Sigmoid colon (tissue), 6 donors: ENCODE measurements at regions not wholly inside any gene's neighbourhood (a gene's known extent, or its start where the extent isn't known, plus 50 kb on each side); places are given as distances from the start of the nearest gene placed in this dataset.

Experiments
- DNase-seq: peaks from one replicate; pipeline ENCODE4 v3.0.0-alpha.2; 2019
- H3K27ac ChIP-seq, 4 donors: fragments of 200-600 bp; sonication (generic); one replicate each; pipeline ENCODE4 v1.5.1; 2016 to 2019; ENCODE audit warnings: mild to moderate bottlenecking in 1 of 4
- H3K27me3 ChIP-seq, 3 donors: fragments of 200-600 bp; sonication (generic); one replicate each; pipeline ENCODE4 v1.5.1; 2019; ENCODE audit warnings: mild to moderate bottlenecking in 1 of 3
- H3K36me3 ChIP-seq, 4 donors: fragments of 200-600 bp; sonication (generic); one replicate each; pipeline ENCODE4 v1.5.1; 2016 to 2019
- H3K4me1 ChIP-seq, 4 donors: fragments of 200-600 bp; sonication (generic); one replicate each; pipeline ENCODE4 v1.5.1; 2017 to 2019
- H3K4me3 ChIP-seq, 4 donors: fragments of 200-600 bp; sonication (generic); one replicate each; pipeline ENCODE4 v1.5.1; 2017 to 2019; ENCODE audit warnings: mild to moderate bottlenecking in 2 of 4, moderate library complexity in 1 of 4
- H3K9me3 ChIP-seq, 4 donors: fragments of 200-600 bp in 3 of 4; sonication (generic) in 3 of 4; one replicate each; pipeline versions ENCODE4 v1.5.1 to v1.6.1; 2013 to 2019
- CTCF ChIP-seq, 4 experiments: fragments of 450-650 bp in 3 of 4; fragments of 200-600 bp in 1 of 4; IDR thresholded peaks; one replicate each; pipeline ENCODE4 v1.5.1; 2016 to 2019; ENCODE audit warnings: antibody characterized with exemption in 4 of 4, mild to moderate bottlenecking in 3 of 4, moderate library complexity in 2 of 4
- EP300 ChIP-seq, 4 donors: sonication (generic); formaldehyde crosslinking; IDR thresholded peaks; one replicate each; pipeline ENCODE4 v1.6.1; 2017; ENCODE audit warnings: antibody characterized with exemption in 4 of 4
- POLR2A ChIP-seq, 2 donors: fragments of 450-650 bp; IDR thresholded peaks; one replicate each; pipeline ENCODE4 v1.6.1; 2016; ENCODE audit warnings: antibody characterized with exemption in 2 of 2, mild to moderate bottlenecking in 2 of 2, moderate library complexity in 2 of 2
- POLR2AphosphoS5 ChIP-seq, 4 donors: sonication (generic); formaldehyde crosslinking; IDR thresholded peaks; one replicate each; pipeline ENCODE4 v1.6.1; 2017; ENCODE audit warnings: antibody characterized with exemption in 4 of 4
- WGBS, 2 donors: extraction: QIAGEN DNeasy Blood & Tissue Kit; methylation state at CpG; one replicate each; pipeline ENCODE4 v1.1.7; 2013; 5-methylcytosine and 5-hydroxymethylcytosine counted together
- intact Hi-C: fragments of 100-400 bp; cut with DNase I; formaldehyde crosslinking; loops from one replicate; pipeline ENCODE4 v1.15.1; 2023
- donor health status: healthy with polysubstance abuse.
- donor health status: healthy.

- Histone ChIP-seq H3K27ac (no peak overlapping the region), H3K27me3 (no peaks in the 10 kb centered on the region), H3K4me1 (peaks cover 0 to 27% (median 8%) of the 10 kb centered on the region in 4 donors), H3K36me3 (no peaks in the 10 kb centered on the region), H3K4me3 (no peak overlapping the region), H3K9me3 (no peaks in the 10 kb centered on the region)
- no peak for TF ChIP-seq POLR2A (IDR thresholded peaks at IDR 0.05)
- intact Hi-C loops = no loop called here
- 94 to 96% methylated on average over 3 of the region's 3 CpGs for WGBS, 2 donors
- no peak for DNase-seq
Observed at GRCh38 chr1:94668528-94668927, 127.0 kb upstream of the F3 start.

GRCh38 chr1:94667818-94668217 lies 126.3 kb upstream of the F3 start:
- no peak for DNase-seq
- Histone ChIP-seq H3K27me3 (no peaks in the 10 kb centered on the region), H3K27ac (no peak overlapping the region), H3K9me3 (no peaks in the 10 kb centered on the region), H3K36me3 (no peaks in the 10 kb centered on the region), H3K4me1 (peaks cover 0 to 27% (median 8%) of the 10 kb centered on the region in 4 donors), H3K4me3 (no peak overlapping the region)
- TF ChIP-seq CTCF (IDR thresholded peaks at IDR 0.05) (no peak), POLR2A (IDR thresholded peaks at IDR 0.05) (no peak), POLR2AphosphoS5 (IDR thresholded peaks at IDR 0.05) (peak in 1 of 4 donors; percentile 11), EP300 (IDR thresholded peaks at IDR 0.05) (no peak)
- 81 to 83% methylated on average over 7 of the region's 7 CpGs for WGBS, 2 donors
- intact Hi-C loops = no loop called here

GRCh38 chr1:94666797-94667196 lies 125.2 kb upstream of the F3 start:
- intact Hi-C loops = no loop called here
- WGBS, 2 donors = 82 to 94% methylated on average over 1 of the region's 1 CpG
- no peak for DNase-seq
- peaks cover 0 to 27% (median 8%) of the 10 kb centered on the region in 4 donors for H3K4me1 ChIP-seq
- no peaks in the 10 kb centered on the region for H3K27me3 ChIP-seq
- H3K9me3 ChIP-seq = no peaks in the 10 kb centered on the region
- H3K4me3 ChIP-seq = no peak overlapping the region
- no peaks in the 10 kb centered on the region for H3K36me3 ChIP-seq
- H3K27ac ChIP-seq = no peak overlapping the region
- TF ChIP-seq POLR2A (IDR thresholded peaks at IDR 0.05) (no peak), EP300 (IDR thresholded peaks at IDR 0.05) (no peak), POLR2AphosphoS5 (IDR thresholded peaks at IDR 0.05) (no peak), CTCF (IDR thresholded peaks at IDR 0.05) (no peak)

GRCh38 chr1:94661431-94661932 lies 119.9 kb upstream of the F3 start:
- intact Hi-C loops = no loop called here
- H3K27ac ChIP-seq = no peak overlapping the region

GRCh38 chr1:94660994-94661393 lies 119.4 kb upstream of the F3 start:
- Histone ChIP-seq H3K4me3 (no peak overlapping the region), H3K36me3 (no peaks in the 10 kb centered on the region), H3K4me1 (peaks cover 0 to 29% (median 11%) of the 10 kb centered on the region in 4 donors), H3K27me3 (no peaks in the 10 kb centered on the region), H3K9me3 (no peaks in the 10 kb centered on the region), H3K27ac (no peak overlapping the region)
- TF ChIP-seq POLR2AphosphoS5 (IDR thresholded peaks at IDR 0.05) = no peak
- no peak for TF ChIP-seq CTCF (IDR thresholded peaks at IDR 0.05)
- TF ChIP-seq EP300 (IDR thresholded peaks at IDR 0.05) = no peak
- TF ChIP-seq POLR2A (IDR thresholded peaks at IDR 0.05) = no peak
- intact Hi-C loops = no loop called here
- no peak for DNase-seq

More at GRCh38 chr1:94661431-94661932, 119.9 kb upstream of the F3 start:
- no peaks in the 10 kb centered on the region for H3K27me3 ChIP-seq
- H3K4me3 ChIP-seq = no peak overlapping the region
- TF ChIP-seq POLR2AphosphoS5 (IDR thresholded peaks at IDR 0.05) (no peak), CTCF (IDR thresholded peaks at IDR 0.05) (no peak), POLR2A (IDR thresholded peaks at IDR 0.05) (no peak), EP300 (IDR thresholded peaks at IDR 0.05) (no peak)
- H3K36me3 ChIP-seq = no peaks in the 10 kb centered on the region
- peaks cover 0 to 29% (median 11%) of the 10 kb centered on the region in 4 donors for H3K4me1 ChIP-seq
- WGBS, 2 donors = 59 to 76% methylated on average over 2 of the region's 2 CpGs
- no peak for DNase-seq
- H3K9me3 ChIP-seq = no peaks in the 10 kb centered on the region
